GM12891 (cell line): ENCODE measurements at regions not wholly inside any gene's neighbourhood (a gene's known extent, or its start where the extent isn't known, plus 50 kb on each side); places are given as distances from the start of the nearest gene placed in this dataset.

ENCODE experiments used
- POLR2A ChIP-seq: IDR thresholded peaks from 2 replicates; pipeline ENCODE4 v1.6.1; 2011; ENCODE audit warnings: low read depth, low read length, control low read depth
- POLR2AphosphoS5 ChIP-seq: IDR thresholded peaks from 2 replicates; pipeline ENCODE4 v1.6.1; 2011; ENCODE audit warnings: low read depth, low read length, control low read depth
- TAF1 ChIP-seq: IDR thresholded peaks from 2 replicates; pipeline ENCODE4 v1.6.1; 2011; ENCODE audit warnings: low read depth, low read length, control low read depth

DNA sequence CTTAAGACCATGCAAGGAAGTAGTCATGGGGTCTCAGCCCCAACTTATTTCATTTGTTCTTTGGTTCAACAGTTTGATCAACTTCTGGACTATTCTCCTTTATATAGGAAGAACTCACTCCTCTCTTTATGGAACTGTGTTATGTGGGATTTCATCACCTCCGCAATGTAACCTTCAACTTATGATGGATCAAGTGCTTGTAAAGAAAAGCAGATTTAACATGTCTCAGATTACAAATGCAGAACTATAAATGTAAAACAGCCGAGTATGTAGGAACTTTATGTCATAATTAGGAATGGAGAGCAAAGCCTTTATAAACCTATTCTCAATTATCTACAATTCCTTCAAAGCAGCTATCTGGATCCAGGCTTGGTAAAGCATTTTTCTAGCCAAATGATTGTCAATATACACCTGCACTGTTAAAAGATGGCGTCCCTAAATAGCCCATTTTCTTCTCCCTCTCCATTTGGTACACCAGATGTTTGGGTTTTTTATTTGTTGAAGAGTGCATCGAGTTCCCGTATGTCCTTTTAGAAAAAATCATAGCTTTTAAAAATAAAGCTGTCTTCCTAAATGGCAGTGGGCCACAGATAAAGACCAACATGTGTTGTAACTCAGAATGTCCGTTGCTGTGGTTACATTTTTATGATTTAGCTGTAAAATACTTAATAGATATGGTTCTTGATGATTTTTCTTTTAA lies 985.1 kb upstream of the SLC35B3 start:
- TF ChIP-seq POLR2A (no peak), POLR2AphosphoS5 (no peak), TAF1 (no peak)
